NCI-H524 treated with DMSO at 0.1 percent for 48 hours (cell line): ENCODE measurements at regions not wholly inside any gene's neighbourhood (a gene's known extent, or its start where the extent isn't known, plus 50 kb on each side); places are given as distances from the start of the nearest gene placed in this dataset.

Experiments
- DNase-seq: peaks from one replicate; lab custom pipeline; 2025; lab: John Stamatoyannopoulos, UW

- DNase-seq = no peak
Measured at GRCh38 chrX:88526385-88526784, 220.6 kb upstream of the CPXCR1 start.

GRCh38 chrX:88558421-88558820, 188.6 kb upstream of the CPXCR1 start:
- DNase-seq = no peak

DNA sequence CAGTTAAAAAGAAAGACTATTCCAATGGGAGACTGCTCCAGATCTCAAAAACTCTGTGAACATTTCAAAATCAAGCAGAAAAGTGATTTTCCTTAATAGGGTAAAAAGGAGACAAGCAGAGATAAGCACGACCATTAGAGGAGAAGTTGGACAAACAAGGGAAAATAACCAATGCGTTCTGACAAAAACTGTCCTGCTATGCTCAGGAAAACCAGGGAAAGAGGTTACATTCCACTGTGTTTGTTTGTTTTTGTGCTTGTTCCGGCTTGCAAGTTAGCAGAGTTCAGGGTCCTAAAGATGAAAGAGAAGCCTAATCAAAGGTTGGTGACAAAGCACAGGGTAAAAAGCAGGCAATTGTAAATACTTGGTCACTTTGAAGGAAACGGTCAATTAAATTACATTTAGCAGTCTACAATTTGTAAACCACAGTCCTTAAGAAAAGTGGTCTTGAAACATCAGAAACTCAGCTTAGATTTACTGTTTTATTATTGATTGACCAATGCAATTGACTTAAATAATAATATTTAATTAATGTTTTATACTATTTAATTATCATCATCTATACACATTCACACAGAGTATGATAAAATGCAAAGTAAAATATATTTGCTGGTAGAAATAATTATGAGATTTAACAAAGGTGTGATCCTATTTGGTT, 186.2 kb upstream of the CPXCR1 start:
- DNase-seq = no peak

- DNase-seq = no peak
Measured at GRCh38 chrX:88584283-88584682, 162.7 kb upstream of the CPXCR1 start.

GRCh38 chrX:88586317-88586716, 160.7 kb upstream of the CPXCR1 start:
- DNase-seq = no peak

GRCh38 chrX:88603237-88603636, 143.8 kb upstream of the CPXCR1 start:
- DNase-seq = no peak

DNA sequence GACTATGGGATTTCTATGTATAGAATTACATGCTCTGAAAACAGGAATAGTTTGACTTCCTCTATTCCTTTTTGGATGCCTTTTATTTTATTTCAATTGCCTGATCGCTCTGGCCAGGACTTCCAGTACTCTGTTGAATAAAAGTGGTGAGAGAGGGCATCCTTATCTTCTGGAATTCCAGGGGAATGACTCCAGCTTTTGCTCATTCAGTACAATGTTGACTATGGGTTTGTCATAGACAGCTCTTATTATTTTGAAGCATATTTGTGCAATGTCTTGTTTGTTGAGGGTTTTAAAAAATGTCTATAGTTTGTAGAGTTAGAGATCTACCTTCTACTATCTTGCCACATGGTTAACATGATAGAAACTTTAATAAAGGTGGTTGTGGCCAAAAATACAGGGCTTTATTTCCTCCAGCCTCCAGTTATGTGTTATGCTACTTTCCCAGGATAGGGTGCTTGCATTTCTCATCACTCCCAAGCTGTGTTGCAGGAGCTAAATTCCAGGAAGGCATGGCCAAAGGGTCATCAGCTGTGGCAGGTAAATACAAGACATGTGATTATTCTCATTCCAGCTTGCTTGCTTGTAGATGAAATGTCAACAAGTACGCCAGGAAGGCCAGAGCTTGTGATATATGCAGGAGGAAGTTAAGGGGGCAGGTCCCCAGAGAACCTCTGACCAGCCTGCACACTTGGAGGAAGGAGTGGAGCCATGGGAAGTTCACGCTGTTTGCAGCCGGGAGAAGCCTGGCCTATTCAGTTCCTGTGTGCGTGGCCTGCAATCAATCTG, 142.4 kb upstream of the CPXCR1 start:
- DNase-seq = no peak

- DNase-seq = no peak
Measured at GRCh38 chrX:88605222-88605583, 141.8 kb upstream of the CPXCR1 start.

DNA sequence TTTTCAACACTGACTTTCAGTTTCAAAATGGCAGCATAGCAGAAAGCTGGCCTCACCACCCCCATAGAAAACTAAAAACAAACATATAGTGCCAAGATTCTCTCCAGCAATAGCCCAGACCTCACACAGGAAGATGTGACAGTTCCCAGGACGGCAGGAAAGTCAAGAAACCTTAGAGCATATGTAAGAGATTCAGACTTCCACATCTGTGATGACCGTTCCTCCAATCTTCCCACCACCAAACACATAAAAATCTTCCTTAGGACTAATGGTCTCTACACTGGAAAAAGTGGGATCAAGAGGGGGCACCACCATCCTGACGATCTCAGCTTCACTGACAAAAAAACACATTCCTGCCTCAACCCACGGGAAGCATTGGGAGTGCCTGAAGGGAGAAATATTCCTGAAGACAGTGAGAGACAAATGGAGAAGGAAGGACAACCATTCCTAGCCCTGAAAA, 134.1 kb upstream of the CPXCR1 start:
- no peak for DNase-seq

DNA sequence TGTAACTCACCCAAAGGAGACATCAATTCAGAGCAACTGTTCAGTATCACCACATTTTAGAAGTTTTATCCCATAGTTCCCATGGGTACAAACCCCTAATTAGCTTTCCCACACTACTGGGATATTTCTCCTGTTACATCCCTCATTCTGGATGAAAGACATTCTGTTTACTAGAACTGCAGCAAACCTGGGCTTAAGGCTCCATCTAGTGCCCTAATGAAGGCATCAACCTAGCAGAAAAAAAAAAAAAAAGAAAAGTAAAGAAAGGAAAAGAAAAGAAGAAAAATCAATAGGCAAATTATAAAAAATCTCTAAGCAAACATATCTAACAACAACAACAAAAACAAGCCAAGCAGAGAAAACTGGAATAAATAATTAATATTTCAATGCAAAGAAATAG, 133.7 kb upstream of the CPXCR1 start:
- peak; percentile 30 for DNase-seq

- DNase-seq = no peak
Measured at GRCh38 chrX:88621278-88621677, 125.7 kb upstream of the CPXCR1 start.

- no peak for DNase-seq
Measured at GRCh38 chrX:88655460-88655859, 91.6 kb upstream of the CPXCR1 start.

- DNase-seq = no peak
Measured at GRCh38 chrX:88660836-88661235, 86.2 kb upstream of the CPXCR1 start.

GRCh38 chrX:88672261-88672660, 74.8 kb upstream of the CPXCR1 start:
- no peak for DNase-seq
